ENCODE measurements at regions not wholly inside any gene's neighbourhood (a gene's known extent, or its start where the extent isn't known, plus 50 kb on each side); places are given as distances from the start of the nearest gene placed in this dataset.

DNA sequence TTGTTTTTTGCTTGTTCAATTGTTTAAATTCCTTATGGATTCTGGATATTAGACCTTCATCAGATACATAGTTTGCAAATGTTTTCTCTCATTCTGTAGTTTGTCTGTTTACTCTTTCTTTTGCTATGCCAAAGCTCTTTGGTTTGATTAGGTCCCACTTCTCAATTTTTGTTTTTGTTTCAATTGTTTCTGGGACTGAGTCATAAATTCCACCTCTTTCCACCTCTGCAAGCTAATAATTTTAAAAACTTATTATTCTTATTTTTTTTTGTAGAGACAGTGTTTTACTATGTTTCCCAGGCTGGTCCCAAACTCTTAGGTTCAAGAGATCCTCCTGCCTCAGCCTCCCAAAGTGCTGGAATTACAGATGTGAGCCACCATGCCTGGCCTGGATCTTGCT, 226.8 kb upstream of the GPRIN3 start:
- H3K9me3 ChIP-seq (ENCODE audit: control insufficient read depth, low read length, poor library complexity, severe bottlenecking): no peaks in the 10 kb centered on the region
- Mint-ChIP-seq H3K27ac (no peak overlapping the region), H3K27me3 (peaks cover 29% of the 10 kb centered on the region), H3K36me3 (ENCODE audit: low read depth) (no peaks in the 10 kb centered on the region), H3K4me1 (no peaks in the 10 kb centered on the region), H3K4me3 (no peak overlapping the region)
- ATAC-seq (no peak), DNase-seq (no peak)

DNA sequence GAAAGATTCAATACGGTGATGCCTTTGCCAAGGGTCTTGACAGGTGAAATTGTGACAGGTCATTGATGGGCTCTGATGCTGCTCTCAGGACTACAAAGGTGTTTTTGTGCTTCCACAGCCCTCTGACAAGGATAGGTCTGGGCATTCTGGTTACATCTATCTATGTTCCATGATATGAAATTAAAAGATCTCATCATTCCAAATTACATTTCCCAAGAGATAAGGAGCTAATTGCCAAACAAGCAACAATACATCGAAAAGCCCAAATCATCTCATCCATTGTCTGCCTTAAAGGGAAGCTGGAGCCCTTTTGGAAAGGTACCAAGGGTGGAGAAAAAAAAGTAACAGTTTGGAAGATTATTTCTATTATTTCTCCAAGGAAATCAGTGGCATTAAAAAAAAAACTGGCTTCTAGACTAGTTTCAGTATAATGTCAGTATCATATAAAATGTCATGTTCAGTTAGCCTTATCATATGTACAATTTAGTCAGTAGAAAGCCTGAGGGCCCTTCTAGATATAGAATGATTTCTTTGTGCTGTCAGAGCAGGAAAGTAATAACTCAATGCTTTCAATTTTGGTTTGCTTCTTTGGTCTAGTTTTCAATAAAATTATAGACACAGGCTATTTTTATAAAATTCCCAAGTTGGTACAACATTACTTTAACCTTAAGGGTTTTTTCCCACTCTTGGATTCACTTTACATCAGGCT, 224.5 kb upstream of the GPRIN3 start:
- Mint-ChIP-seq H3K36me3 (ENCODE audit: low read depth) (no peaks in the 10 kb centered on the region), H3K27me3 (peaks cover 22% of the 10 kb centered on the region), H3K27ac (no peak overlapping the region), H3K4me3 (no peak overlapping the region), H3K4me1 (peaks cover 6% of the 10 kb centered on the region)
- DNase-seq (no peak), ATAC-seq (no peak)
- H3K9me3 ChIP-seq (ENCODE audit: control insufficient read depth, low read length, poor library complexity, severe bottlenecking): no peaks in the 10 kb centered on the region

DNA sequence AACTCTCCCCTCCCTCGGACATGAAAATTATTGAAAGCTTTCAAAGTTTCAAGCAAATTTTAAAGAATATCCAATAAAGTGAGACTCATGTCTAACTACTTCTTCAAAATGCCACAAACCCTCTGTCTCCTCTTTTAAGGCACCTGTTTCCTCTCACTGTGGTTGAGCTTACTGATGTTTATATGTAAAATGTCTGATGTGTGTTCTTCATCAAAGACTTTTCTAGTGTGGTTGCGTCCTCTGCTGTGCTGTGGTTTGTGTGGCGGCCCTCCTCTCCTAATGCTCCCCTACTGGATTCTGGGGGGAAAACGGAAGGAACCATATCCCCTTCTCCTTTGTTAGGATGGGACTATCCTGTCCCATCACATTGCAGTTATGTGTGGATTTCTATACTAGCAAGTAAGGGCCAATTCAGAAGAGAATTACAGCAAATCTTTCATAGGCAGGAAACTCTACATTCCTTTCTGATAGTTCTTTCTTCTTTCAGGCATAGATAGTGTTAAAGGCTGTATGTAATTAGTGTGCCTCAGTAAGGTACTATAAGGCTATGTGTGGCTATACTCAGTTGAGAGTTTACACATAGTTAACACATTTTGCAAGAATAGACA, 221.0 kb upstream of the GPRIN3 start:
- H3K9me3 ChIP-seq (ENCODE audit: control insufficient read depth, low read length, poor library complexity, severe bottlenecking): no peaks in the 10 kb centered on the region
- Mint-ChIP-seq H3K27ac (peak overlapping the region; percentile 72), H3K4me1 (peaks cover 6% of the 10 kb centered on the region), H3K27me3 (peaks cover 24% of the 10 kb centered on the region), H3K36me3 (ENCODE audit: low read depth) (no peaks in the 10 kb centered on the region), H3K4me3 (peak overlapping the region; percentile 50)
- DNase-seq: no peak
- ATAC-seq: peak; percentile 46

DNA sequence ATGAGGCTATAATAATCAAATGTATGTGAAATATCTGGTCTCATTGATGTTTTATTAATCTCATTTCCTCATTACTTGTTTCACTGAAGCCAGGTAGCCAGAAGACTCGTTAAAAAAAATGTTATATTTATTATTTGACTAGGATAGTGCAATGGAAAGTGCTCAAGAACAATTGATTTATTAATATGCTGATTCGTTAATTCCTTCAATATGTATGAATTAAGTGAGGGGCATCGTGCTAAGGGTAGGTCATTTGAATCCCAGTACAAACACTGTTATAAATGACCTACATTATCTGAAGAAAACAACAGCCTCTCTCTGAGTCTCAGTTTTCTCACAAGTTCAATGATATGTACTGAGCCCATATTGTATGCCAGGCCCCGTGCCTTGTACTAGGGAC, 214.2 kb upstream of the GPRIN3 start:
- H3K9me3 ChIP-seq (ENCODE audit: control insufficient read depth, low read length, poor library complexity, severe bottlenecking): no peaks in the 10 kb centered on the region
- H3K27me3 Mint-ChIP-seq: peaks cover 60% of the 10 kb centered on the region
- no peak overlapping the region for H3K27ac Mint-ChIP-seq
- H3K4me1 Mint-ChIP-seq: no peaks in the 10 kb centered on the region
- no peak overlapping the region for H3K4me3 Mint-ChIP-seq
- no peak for ATAC-seq
- H3K36me3 Mint-ChIP-seq (ENCODE audit: low read depth): peaks cover 2% of the 10 kb centered on the region
- no peak for DNase-seq

DNA sequence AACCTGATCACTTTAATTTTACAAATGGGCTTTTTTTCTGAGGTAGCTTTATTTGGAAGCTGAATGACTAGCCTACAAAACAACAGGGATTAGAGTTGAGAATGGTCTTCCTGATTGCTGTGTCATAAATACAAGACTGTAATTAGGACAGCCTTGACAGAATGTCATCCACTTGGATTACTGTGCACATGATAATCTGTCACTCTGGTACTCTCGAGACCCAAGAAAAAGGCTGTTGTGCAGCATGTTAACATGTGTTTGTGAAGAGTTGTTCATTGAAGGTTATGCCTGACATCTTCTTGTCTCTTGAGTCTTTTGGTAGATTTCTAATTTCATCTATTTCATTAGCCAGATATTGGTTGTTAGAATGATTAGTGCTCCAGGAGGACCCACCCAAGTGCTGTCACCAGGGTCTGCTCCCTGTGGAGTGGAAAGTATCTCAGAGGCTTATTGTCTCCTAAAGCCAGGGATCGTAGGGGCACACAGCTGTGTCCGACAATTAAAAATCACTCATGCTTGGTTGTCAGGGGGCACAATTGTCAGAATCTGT, 212.2 kb upstream of the GPRIN3 start:
- DNase-seq: no peak
- no peak overlapping the region for H3K27ac Mint-ChIP-seq
- H3K4me3 Mint-ChIP-seq: no peak overlapping the region
- H3K36me3 Mint-ChIP-seq (ENCODE audit: low read depth): peaks cover 2% of the 10 kb centered on the region
- no peaks in the 10 kb centered on the region for H3K4me1 Mint-ChIP-seq
- no peak for ATAC-seq
- no peaks in the 10 kb centered on the region for H3K9me3 ChIP-seq (ENCODE audit: control insufficient read depth, low read length, poor library complexity, severe bottlenecking)
- peaks cover 70% of the 10 kb centered on the region for H3K27me3 Mint-ChIP-seq

DNA sequence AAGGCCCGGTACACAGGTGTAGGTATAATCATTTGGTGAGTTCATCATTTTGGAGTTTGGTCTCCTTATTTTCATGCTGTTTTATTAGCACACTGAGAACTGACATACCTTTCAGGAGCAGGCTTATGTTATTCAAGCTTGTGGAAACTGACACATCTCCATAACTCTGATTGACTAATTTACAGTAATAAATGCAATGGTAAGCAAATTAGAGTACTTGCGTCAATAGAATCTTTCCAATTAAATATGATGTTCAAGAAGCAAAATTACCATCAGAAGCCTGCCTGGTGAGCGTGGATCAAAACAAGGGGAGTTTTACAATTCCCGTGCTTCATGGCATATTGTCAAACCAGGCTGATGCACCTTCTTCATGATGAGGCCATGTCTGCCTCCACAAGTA, 210.7 kb upstream of the GPRIN3 start:
- H3K4me3 Mint-ChIP-seq: no peak overlapping the region
- peaks cover 2% of the 10 kb centered on the region for H3K36me3 Mint-ChIP-seq (ENCODE audit: low read depth)
- no peak for ATAC-seq
- H3K9me3 ChIP-seq (ENCODE audit: control insufficient read depth, low read length, poor library complexity, severe bottlenecking): peaks cover 2% of the 10 kb centered on the region
- no peak overlapping the region for H3K27ac Mint-ChIP-seq
- no peak for DNase-seq
- peaks cover 72% of the 10 kb centered on the region for H3K27me3 Mint-ChIP-seq
- no peaks in the 10 kb centered on the region for H3K4me1 Mint-ChIP-seq

DNA sequence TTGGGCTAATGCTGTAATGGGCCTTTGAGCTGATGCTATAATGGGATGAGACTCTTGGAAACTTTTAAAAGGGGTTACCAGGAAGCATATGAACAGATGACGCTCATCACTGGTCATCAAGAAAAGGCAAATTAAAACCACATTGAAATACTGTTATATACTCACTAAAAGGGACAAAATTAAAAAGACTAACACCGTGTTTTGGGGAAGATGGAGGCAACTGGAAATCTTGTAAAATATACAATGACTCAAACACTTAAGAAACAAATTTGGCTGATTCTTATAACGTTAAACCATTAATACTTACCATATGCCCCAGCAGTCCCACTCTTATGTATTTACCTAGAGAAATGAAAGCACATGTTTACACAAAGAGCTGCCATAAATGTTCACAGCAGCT, 207.2 kb upstream of the GPRIN3 start:
- H3K9me3 ChIP-seq (ENCODE audit: control insufficient read depth, low read length, poor library complexity, severe bottlenecking): peaks cover 2% of the 10 kb centered on the region
- Mint-ChIP-seq H3K27ac (no peak overlapping the region), H3K4me3 (no peak overlapping the region), H3K36me3 (ENCODE audit: low read depth) (no peaks in the 10 kb centered on the region), H3K27me3 (peaks cover 78% of the 10 kb centered on the region), H3K4me1 (peaks cover 5% of the 10 kb centered on the region)
- DNase-seq (no peak), ATAC-seq (no peak)

DNA sequence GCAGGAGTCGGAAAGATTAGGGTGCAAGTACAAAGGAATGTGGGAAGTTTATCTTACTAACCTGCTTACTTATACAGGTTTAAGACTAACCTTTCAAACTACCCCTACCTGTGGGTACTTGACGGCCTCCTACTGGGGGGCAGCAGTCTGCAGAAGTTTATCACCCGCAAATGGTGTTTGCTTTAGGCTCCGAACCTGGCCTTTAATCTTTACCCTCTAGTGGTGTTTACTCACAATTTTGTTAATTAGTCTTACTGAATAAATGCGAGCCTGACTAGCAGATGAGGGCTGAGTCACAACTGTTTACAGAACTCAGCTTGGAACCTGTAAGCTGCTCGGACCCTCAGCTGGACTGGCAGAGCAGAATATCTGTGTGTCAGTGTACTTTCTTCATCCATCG, 204.2 kb upstream of the GPRIN3 start:
- Mint-ChIP-seq H3K4me3 (no peak overlapping the region), H3K4me1 (peaks cover 8% of the 10 kb centered on the region), H3K36me3 (ENCODE audit: low read depth) (no peaks in the 10 kb centered on the region), H3K27ac (no peak overlapping the region), H3K27me3 (peaks cover 70% of the 10 kb centered on the region)
- H3K9me3 ChIP-seq (ENCODE audit: control insufficient read depth, low read length, poor library complexity, severe bottlenecking): peaks cover 2% of the 10 kb centered on the region
- no peak for DNase-seq
- no peak for ATAC-seq

DNA sequence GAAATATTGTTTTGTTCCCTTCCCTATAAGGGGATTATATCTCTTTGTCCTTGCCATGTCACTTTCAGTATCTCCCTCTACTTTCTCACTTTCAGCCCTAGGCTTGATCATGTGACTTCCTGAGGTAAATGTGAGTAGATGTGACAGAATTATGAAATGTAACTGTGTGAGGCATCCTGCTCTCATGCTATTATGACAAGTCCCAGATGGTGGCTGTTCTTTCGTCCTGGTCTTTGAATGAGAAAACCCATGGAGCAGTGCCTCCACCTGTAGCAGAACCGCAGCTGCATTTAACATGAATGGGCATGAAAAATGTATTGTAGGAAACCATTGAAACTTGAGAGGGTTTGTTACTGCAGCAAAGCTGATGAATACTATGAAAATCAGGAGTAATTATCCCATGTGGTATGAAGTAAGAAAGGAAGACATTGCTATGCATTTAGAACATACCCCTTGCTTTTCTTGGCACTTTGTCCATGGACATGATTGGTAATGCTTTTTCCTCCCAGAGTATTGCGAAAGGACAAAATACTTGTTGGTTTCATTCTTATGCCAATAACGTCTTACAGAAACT, 202.2 kb upstream of the GPRIN3 start:
- Mint-ChIP-seq H3K4me1 (peaks cover 8% of the 10 kb centered on the region), H3K4me3 (no peak overlapping the region), H3K27ac (no peak overlapping the region), H3K36me3 (ENCODE audit: low read depth) (no peaks in the 10 kb centered on the region), H3K27me3 (peaks cover 60% of the 10 kb centered on the region)
- DNase-seq: no peak
- peaks cover 2% of the 10 kb centered on the region for H3K9me3 ChIP-seq (ENCODE audit: control insufficient read depth, low read length, poor library complexity, severe bottlenecking)
- ATAC-seq: no peak

DNA sequence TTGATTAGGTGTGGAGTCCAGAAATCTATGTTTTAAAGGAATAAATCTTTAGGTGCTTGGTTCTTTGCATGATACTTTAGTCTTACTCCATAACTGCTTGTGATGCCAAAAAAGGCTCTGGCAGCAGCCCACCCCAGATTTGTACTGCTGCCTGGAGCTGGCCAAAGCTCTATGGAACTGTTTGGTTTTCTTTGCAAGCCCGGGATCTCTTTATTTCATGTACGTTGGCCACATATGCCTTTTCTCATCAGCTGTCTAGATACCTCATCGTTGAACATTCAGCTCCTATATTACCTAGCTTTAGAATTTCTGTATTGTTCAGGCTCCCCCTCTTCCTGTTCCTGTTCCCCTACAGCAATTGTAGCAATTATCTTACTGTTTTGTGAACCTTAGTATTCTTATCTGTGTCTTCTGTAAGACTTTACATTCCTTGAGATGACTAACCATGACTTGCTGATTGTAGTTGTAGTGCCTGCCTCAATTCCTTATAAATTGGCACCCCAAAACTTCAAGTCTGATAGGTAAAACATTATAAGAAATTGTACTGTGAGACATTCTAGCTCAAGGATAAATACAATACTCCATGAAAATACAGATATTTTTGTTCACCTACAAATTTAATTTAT, 199.4 kb upstream of the GPRIN3 start:
- Mint-ChIP-seq H3K4me3 (no peak overlapping the region), H3K36me3 (ENCODE audit: low read depth) (no peaks in the 10 kb centered on the region), H3K27ac (no peak overlapping the region), H3K4me1 (peaks cover 8% of the 10 kb centered on the region), H3K27me3 (peaks cover 37% of the 10 kb centered on the region)
- no peak for ATAC-seq
- DNase-seq: no peak
- H3K9me3 ChIP-seq (ENCODE audit: control insufficient read depth, low read length, poor library complexity, severe bottlenecking): no peaks in the 10 kb centered on the region

DNA sequence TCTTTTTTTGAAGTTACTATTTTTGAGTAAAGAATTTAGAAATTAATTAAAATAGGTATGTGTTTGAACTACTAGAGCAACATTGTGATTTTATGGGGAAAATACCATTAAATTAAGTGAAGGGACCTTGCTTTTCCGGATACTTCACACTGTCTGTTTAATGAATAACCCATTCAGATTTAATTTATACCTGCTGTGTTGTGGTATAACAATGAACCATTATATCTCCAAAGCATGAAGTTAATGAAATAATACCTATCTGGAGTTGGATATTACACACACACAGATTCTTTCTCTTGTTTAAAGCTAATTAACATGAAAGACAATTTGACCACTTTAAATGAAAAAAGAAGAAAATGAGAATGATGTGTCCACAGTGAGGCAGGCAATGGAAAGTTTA, 195.0 kb upstream of the GPRIN3 start:
- no peak for ATAC-seq

DNA sequence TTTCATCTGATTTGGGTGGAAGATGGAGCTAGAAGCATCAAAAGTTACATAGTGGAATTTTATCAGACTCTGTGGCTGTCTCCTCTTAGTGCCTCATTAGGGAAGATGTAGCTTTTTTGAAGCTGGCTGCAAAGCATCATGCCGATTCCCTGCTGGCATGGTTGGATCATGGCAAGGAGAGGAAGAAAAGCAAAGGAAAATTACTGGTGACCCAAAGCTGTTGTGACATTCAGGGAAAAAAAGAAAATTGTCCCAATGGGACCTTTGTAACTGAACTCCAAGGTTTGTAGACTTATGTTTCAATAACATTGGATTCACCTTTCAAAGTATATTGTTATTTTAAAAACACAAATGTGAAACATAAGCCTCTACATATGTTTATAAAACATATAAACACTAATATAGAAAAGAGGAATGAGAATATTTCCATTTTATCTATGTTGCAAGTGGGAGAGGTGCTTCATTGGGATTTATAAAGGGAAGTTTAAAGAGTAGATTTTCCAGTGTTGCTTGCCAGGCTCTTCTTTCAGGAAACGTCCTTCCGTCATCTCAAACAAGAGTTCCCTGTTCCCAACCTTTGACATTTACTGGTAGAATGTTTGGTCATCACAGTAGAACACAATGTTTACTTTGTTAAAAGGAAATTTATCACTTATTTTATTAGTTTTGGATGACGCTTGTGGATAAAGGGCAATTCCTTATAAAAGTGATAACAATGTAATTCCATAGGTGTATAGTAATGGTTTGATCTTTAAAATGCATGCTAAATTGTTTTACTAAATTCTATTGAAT, 190.1 kb upstream of the GPRIN3 start:
- Mint-ChIP-seq H3K27ac (no peak overlapping the region), H3K4me3 (no peak overlapping the region), H3K4me1 (no peaks in the 10 kb centered on the region), H3K36me3 (ENCODE audit: low read depth) (peaks cover 5% of the 10 kb centered on the region), H3K27me3 (peaks cover 18% of the 10 kb centered on the region)
- no peaks in the 10 kb centered on the region for H3K9me3 ChIP-seq (ENCODE audit: control insufficient read depth, low read length, poor library complexity, severe bottlenecking)
- DNase-seq (no peak), ATAC-seq (no peak)

More for the DNA sequence above, 195.0 kb upstream of the GPRIN3 start:
- Mint-ChIP-seq H3K27ac (no peak overlapping the region), H3K36me3 (ENCODE audit: low read depth) (peaks cover 5% of the 10 kb centered on the region), H3K27me3 (peaks cover 31% of the 10 kb centered on the region), H3K4me3 (no peak overlapping the region), H3K4me1 (no peaks in the 10 kb centered on the region)
- no peak for DNase-seq
- H3K9me3 ChIP-seq (ENCODE audit: control insufficient read depth, low read length, poor library complexity, severe bottlenecking): no peaks in the 10 kb centered on the region

DNA sequence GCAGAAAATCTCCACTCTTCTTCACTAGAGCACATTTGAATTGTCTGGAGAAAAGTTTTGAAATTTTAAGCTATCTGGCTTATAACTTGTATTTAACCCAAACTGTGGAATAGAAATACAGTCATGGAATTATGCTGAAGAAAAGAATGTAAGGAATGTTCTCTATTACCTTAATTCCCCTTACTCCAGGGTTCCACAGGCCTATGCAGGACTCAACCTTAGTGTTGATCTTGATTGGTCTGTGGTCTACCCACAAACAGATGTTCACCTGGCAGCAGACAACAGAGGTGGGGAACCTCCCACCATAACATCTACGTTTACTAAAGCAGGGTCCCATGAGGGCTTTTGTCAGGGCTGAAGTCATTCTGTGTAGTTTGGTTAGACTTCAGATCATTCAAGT, 189.3 kb upstream of the GPRIN3 start:
- H3K9me3 ChIP-seq (ENCODE audit: control insufficient read depth, low read length, poor library complexity, severe bottlenecking): no peaks in the 10 kb centered on the region
- Mint-ChIP-seq H3K36me3 (ENCODE audit: low read depth) (peaks cover 5% of the 10 kb centered on the region), H3K27ac (no peak overlapping the region), H3K27me3 (peaks cover 18% of the 10 kb centered on the region), H3K4me1 (no peaks in the 10 kb centered on the region), H3K4me3 (no peak overlapping the region)
- DNase-seq: no peak
- no peak for ATAC-seq

Measured in T-helper 17 cell (primary cell).